NOMO-1 treated with dmso at 0.1 percent for 144 hours (cell line): ENCODE measurements at regions not wholly inside any gene's neighbourhood (a gene's known extent, or its start where the extent isn't known, plus 50 kb on each side); places are given as distances from the start of the nearest gene placed in this dataset.

Experiments used
- DNase-seq: peaks from one replicate; lab custom pipeline; 2025; ENCODE audit not compliant: unreplicated experiment; lab: John Stamatoyannopoulos, UW

DNA sequence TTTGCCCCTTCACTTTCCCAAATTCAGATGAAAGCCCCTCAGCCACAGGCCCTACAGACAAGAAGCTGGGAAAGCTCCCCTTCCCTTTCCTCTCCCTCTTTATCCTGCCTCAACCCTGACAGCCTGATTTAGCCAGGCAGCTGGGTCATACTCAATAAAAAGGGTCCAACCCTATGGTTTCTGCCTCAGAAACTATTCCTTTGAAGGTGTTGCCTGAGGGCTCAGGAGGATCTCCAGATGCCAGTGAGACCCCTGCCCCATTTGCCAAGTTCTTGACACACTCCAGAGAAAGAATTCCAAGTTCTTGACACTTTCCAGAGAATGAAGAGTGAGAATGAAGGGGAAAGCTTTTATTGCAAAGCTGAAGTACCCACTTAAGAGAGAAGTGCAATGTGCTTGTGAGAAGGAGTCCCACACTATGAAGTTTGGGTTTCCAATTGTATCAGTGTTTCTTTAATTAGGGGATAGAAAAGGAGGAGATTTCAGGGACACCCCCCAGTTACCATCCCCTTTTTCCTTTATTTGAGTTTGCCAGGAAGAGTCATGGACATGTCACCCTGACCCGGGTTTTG, 576.2 kb downstream of the METTL4 start:
- DNase-seq = no peak

- no peak for DNase-seq
These were observed 573.2 kb downstream of the METTL4 start for GRCh38 chr18:1998121-1998520.

GRCh38 chr18:1999387-1999786, 571.9 kb downstream of the METTL4 start:
- no peak for DNase-seq

DNA sequence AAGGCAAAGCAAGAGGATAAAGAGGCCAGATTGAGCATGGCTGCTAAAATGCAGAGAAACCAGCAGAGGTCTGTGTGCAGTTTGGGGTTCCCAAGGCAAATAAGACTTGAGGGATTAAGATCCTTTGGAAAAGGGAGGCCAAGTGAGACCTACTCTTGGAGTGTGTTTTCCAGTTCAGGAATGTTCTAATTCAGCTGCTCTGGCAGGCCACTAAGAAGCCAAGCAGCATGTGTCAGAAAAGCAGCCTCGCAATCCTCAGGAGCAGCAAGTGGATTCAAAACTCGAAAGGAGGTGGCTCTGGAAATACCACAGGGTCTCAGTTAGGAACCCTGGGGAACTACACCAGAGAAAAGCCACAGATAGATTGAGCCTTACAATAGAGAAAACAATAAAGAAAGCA, 569.2 kb downstream of the METTL4 start:
- no peak for DNase-seq

DNA sequence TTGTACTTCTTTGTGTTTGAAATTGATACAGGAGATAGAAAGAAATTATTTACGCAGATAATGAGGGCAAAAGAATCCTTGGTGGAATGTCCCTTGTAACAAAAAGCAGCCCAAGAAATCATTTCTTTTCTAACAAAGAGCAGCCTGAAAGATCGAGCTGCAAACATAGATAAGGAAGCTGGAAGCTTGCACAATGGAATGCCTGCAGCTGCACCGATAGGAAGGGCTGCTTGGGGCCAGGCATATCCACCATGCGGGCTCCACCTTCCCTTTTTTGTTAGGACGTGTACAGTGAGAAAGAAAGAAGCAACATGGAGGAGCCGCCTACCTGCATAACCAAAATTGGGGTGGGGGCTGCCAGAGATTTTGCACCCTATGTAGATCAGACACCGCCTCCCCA, 568.7 kb downstream of the METTL4 start:
- DNase-seq = no peak

- no peak for DNase-seq
These were observed 561.2 kb downstream of the METTL4 start for GRCh38 chr18:2009942-2010697.

GRCh38 chr18:2027016-2027415, 544.3 kb downstream of the METTL4 start:
- DNase-seq = no peak

- DNase-seq = no peak
These were observed 543.5 kb downstream of the METTL4 start for GRCh38 chr18:2027756-2028155.

DNA sequence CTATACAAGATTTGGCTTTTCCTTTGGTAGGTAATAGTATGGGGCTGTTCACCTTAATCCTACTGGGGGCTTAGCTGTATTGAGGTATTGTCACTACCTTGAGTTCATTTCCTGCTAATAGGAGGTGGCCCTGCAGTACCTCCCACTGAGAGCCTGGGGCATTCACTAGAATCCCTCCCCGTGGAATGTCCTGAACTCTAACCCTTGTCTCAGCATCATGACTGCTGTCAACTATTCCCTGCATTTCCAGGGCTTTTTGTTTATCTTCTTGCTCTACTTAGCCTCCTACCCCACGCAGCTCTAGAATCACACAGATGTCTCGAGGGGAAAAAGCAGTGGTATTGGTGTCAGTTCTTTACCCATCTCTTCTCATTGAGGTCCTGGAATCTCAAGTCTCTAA, 542.3 kb downstream of the METTL4 start:
- DNase-seq = no peak

DNA sequence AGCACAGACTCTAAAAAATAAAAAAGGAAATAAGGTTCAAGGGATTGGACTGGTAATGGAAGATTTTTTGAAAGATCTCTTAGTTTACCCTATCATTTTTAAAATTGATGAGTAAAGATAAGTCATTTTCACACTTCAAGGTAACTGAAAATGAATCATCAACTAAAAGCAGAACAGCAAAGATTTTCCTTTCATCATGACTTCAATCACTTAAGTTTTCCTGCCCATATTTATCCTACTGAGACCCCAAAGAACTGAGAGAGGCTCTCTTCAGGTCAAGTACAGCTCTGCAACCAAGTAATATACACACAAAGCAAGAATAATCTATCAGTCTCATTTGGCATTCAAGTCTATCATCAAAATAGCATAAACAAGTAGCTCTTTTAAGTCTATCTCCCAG, 540.7 kb downstream of the METTL4 start:
- no peak for DNase-seq

GRCh38 chr18:2032036-2032435, 539.3 kb downstream of the METTL4 start:
- DNase-seq = no peak

- no peak for DNase-seq
These were observed 536.2 kb downstream of the METTL4 start for GRCh38 chr18:2035056-2035455.

- no peak for DNase-seq
These were observed 535.2 kb downstream of the METTL4 start for GRCh38 chr18:2036086-2036485.

- no peak for DNase-seq
These were observed 531.0 kb downstream of the METTL4 start for GRCh38 chr18:2040279-2040678.

DNA sequence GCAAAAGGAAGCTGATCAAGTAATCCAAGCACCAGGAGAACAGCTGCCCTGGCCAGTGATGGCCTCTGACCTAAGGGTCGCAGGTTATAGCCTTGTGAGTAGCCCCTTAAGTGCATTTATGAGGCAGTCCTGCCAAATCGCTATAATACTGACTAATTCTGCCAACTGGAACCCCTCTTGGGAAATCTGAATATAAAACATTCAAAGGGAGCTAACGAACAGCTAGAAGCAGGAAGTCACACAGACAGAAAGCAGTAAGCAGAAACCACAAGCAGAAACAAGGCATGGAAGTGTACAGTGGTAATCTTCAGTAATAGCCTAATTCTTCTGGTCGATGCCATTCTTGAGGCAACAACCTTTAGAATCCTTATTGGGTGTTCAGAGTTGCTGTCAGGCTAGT, 521.3 kb downstream of the METTL4 start:
- DNase-seq = no peak

GRCh38 chr18:2050702-2051201, 520.6 kb downstream of the METTL4 start:
- DNase-seq = no peak

GRCh38 chr18:2053490-2054089, 517.7 kb downstream of the METTL4 start:
- no peak for DNase-seq

DNA sequence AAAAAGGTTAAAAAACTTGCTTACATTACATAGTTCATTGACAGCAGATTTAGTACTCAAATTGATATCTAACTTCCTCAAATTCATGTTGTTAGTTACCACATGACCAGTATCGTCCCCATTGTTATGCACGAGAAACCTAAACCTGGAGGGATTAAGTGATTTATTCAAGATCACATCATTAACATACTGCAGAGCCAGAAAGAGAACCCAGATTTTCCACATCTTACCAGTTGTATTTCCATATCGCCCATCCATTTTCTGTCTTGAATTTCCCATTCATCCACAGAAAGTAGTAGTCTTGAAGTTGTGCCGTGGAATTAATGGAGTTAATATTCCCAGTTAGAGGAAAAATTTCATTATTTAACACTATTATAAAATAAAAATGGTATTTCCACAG, 512.0 kb downstream of the METTL4 start:
- no peak for DNase-seq

- no peak for DNase-seq
These were observed 511.2 kb downstream of the METTL4 start for GRCh38 chr18:2060086-2060485.

DNA sequence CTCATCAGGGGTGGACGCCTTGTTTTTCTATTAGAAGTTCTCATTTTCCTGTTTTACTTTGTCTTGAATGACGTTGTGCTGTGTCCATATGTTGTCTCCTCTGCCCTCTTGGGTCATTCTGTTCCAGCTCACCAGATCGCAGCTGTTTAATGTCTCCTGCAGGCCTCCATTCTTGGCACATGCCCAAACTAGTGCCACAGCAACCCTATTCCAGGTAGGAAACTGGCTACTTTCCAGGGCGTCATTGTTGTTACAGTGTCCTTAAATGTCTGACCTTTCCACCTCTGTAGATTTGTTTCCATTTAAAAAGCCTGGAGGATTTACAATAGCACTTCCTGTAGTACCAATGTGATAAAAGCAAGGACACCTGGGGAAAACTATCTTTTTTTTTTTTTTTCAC, 500.7 kb downstream of the METTL4 start:
- DNase-seq = no peak

GRCh38 chr18:2075499-2075898, 495.8 kb downstream of the METTL4 start:
- DNase-seq = no peak

DNA sequence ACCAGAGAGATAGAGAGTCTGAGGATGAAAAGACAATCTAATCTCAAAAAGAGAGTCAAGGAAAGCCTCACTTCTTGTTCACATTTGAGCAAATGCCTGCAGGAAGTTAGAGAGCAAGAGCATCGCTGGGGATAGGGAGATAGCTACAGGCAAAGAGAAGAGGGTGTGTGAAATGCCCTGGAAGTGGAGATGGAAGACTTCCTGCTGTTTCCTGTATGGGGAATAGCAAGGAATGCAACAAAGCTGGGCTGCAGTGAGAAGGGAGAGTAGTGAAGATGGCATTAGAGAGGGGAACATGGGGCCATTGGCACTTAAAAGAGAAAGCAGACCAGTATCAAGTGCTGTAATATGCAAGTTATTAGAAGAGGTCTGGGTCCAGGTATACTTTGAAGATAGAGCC, 488.6 kb downstream of the METTL4 start:
- no peak for DNase-seq
